ENCODE measurements at regions not wholly inside any gene's neighbourhood (a gene's known extent, or its start where the extent isn't known, plus 50 kb on each side); places are given as distances from the start of the nearest gene placed in this dataset.
"Not testable (repeated sequence)": the region's sequence is repeated elsewhere in the genome, so short reads cannot be mapped to it uniquely, and the experiment has no call there.

DNA sequence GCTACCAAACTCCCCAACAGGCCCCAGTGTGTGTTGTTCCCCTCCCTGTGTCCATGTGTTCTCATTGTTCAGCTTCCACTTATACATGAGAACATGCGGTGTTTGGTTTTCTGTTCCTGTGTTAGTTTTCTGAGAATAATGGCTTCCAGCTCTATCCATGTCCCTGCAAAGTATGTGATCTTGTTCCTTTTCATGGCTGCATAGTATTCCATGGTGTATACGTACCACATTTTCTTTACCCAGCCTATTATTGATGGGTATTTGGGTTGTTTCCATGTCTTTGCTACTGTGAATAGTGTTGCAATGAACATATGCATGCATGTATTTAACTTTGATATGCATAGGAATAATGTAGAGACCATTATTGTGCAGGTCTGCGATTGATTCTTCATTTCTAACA is 847.4 kb upstream of the ZEB2 start:
- not testable (repeated sequence) for TF ChIP-seq GABPA (IDR thresholded peaks at IDR 0.05; ENCODE audit: low read depth); POLR2AphosphoS5 (IDR thresholded peaks at IDR 0.05; ENCODE audit: low read depth); SPI1 (IDR thresholded peaks at IDR 0.05; ENCODE audit: borderline replicate concordance, low read depth)
- TF ChIP-seq, protein P1, sequence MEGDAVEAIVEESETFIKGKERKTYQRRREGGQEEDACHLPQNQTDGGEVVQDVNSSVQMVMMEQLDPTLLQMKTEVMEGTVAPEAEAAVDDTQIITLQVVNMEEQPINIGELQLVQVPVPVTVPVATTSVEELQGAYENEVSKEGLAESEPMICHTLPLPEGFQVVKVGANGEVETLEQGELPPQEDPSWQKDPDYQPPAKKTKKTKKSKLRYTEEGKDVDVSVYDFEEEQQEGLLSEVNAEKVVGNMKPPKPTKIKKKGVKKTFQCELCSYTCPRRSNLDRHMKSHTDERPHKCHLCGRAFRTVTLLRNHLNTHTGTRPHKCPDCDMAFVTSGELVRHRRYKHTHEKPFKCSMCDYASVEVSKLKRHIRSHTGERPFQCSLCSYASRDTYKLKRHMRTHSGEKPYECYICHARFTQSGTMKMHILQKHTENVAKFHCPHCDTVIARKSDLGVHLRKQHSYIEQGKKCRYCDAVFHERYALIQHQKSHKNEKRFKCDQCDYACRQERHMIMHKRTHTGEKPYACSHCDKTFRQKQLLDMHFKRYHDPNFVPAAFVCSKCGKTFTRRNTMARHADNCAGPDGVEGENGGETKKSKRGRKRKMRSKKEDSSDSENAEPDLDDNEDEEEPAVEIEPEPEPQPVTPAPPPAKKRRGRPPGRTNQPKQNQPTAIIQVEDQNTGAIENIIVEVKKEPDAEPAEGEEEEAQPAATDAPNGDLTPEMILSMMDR (IDR thresholded peaks at IDR 0.05; ENCODE audit: insufficient read depth, low read length) = not testable (repeated sequence)
- TF ChIP-seq, protein P2, sequence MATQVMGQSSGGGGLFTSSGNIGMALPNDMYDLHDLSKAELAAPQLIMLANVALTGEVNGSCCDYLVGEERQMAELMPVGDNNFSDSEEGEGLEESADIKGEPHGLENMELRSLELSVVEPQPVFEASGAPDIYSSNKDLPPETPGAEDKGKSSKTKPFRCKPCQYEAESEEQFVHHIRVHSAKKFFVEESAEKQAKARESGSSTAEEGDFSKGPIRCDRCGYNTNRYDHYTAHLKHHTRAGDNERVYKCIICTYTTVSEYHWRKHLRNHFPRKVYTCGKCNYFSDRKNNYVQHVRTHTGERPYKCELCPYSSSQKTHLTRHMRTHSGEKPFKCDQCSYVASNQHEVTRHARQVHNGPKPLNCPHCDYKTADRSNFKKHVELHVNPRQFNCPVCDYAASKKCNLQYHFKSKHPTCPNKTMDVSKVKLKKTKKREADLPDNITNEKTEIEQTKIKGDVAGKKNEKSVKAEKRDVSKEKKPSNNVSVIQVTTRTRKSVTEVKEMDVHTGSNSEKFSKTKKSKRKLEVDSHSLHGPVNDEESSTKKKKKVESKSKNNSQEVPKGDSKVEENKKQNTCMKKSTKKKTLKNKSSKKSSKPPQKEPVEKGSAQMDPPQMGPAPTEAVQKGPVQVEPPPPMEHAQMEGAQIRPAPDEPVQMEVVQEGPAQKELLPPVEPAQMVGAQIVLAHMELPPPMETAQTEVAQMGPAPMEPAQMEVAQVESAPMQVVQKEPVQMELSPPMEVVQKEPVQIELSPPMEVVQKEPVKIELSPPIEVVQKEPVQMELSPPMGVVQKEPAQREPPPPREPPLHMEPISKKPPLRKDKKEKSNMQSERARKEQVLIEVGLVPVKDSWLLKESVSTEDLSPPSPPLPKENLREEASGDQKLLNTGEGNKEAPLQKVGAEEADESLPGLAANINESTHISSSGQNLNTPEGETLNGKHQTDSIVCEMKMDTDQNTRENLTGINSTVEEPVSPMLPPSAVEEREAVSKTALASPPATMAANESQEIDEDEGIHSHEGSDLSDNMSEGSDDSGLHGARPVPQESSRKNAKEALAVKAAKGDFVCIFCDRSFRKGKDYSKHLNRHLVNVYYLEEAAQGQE (IDR thresholded peaks at IDR 0.05; ENCODE audit: insufficient replicate concordance, low read depth) = not testable (repeated sequence)

All from HL-60 (cell line).